ENCODE measurements at regions not wholly inside any gene's neighbourhood (a gene's known extent, or its start where the extent isn't known, plus 50 kb on each side); places are given as distances from the start of the nearest gene placed in this dataset.

GRCh38 chr1:115204513-115204912 is 115.2 kb upstream of the TSPAN2 start:
- Histone ChIP-seq H3K9me3 (ENCODE audit: control insufficient read depth, insufficient read depth, low read length) (peaks cover 3% of the 10 kb centered on the region; the same call in 1 of the 2 replicates), H3K9ac (ENCODE audit: low read depth, low read length) (no peak overlapping the region), H4K20me1 (ENCODE audit: insufficient read depth, low read length) (no peaks in the 10 kb centered on the region), H2AK9ac (replicated peaks; ENCODE audit: low read depth, low read length, poor library complexity) (no peak overlapping the region), H3K9me1 (ENCODE audit: insufficient read depth, low read length) (peaks cover 2% of the 10 kb centered on the region; the same call in 1 of the 2 replicates), H2AK5ac (ENCODE audit: low read depth, low read length) (no peak overlapping the region), H3K18ac (ENCODE audit: low read depth, low read length) (no peak overlapping the region), H2BK15ac (ENCODE audit: low read depth, low read length) (no peak overlapping the region), H2BK5ac (ENCODE audit: low read depth, low read length, poor library complexity, severe bottlenecking) (no peak overlapping the region), H3K14ac (replicated peaks; ENCODE audit: low read depth, low read length) (no peak overlapping the region), H3K79me1 (ENCODE audit: low read depth in 1 of 2, low read length in 2 of 2) (no peaks in the 10 kb centered on the region), H3K23ac (ENCODE audit: low read depth, low read length) (no peak overlapping the region), H3K27ac (ENCODE audit: insufficient read depth, low read length) (no peak overlapping the region), H3K4me2 (ENCODE audit: low read depth, low read length) (no peak overlapping the region), H4K8ac (ENCODE audit: low read depth in 2 of 2, low read length in 2 of 2) (no peak overlapping the region), H3K4ac (ENCODE audit: low read depth, low read length) (no peak overlapping the region), H4K91ac (ENCODE audit: insufficient read depth, low read depth, low read length) (no peak overlapping the region), H2BK20ac (ENCODE audit: low read depth, low read length) (no peak overlapping the region), H2AFZ (replicated peaks; ENCODE audit: low read length, poor library complexity) (no peak overlapping the region), H2BK120ac (ENCODE audit: low read depth, low read length) (no peak overlapping the region), H3K4me1 (ENCODE audit: control insufficient read depth, insufficient read depth, low read length) (no peaks in the 10 kb centered on the region; the same call in 1 of the 2 replicates), H4K5ac (ENCODE audit: low read depth, low read length) (no peak overlapping the region), H3K36me3 (ENCODE audit: control insufficient read depth, insufficient read depth, low read length) (no peaks in the 10 kb centered on the region), H3K27me3 (ENCODE audit: control insufficient read depth, insufficient read depth, low read length) (no peaks in the 10 kb centered on the region), H3K56ac (ENCODE audit: extremely low read depth, insufficient read depth, low read length) (no peak overlapping the region), H3K4me3 (ENCODE audit: insufficient read depth, low read depth, low read length) (no peak overlapping the region)
- no peak for ATAC-seq (ENCODE audit: low read depth)
- WGBS, 2 experiments (ENCODE audit: extremely low coverage in 2 of 2, insufficient read length in 1 of 2), result no CpG with 5 or more reads among the region's 1 CpG
- intact Hi-C loops (cut with micrococcal nuclease) (no loop called here), in situ Hi-C loops (cut with MboI; ENCODE audit: low sequenced_read_pairs) (no loop called here), dilution Hi-C loops (cut with HindIII; ENCODE audit: low sequenced_read_pairs, unreplicated experiment) (no loop called here)
- CTCF ChIA-PET, result interaction anchor here (2.0 kb wide), 1 partner anchor 14 kb away, joined by 6 read pairs; no protein-coding TSS in a partner anchor
- BruUV-seq (replicated peaks), result no TSS peak
- POLR2A ChIA-PET (ENCODE audit: unreplicated experiment), result no interaction called here
- no peak for DNase-seq
- TF ChIP-seq USF2 (IDR thresholded peaks at IDR 0.05; ENCODE audit: low read depth, low read length) (no peak), FOS (IDR thresholded peaks at IDR 0.05; ENCODE audit: low read depth, low read length) (no peak), CHD1 (IDR thresholded peaks at IDR 0.05; ENCODE audit: low read depth, low read length) (no peak), RAD21 (IDR thresholded peaks at IDR 0.05; ENCODE audit: low read length) (no peak), POLR2A (IDR thresholded peaks at IDR 0.05; ENCODE audit: low read depth, low read length) (no peak)
